DND-41 (cell line): ENCODE measurements at regions not wholly inside any gene's neighbourhood (a gene's known extent, or its start where the extent isn't known, plus 50 kb on each side); places are given as distances from the start of the nearest gene placed in this dataset.

Experiments
- CTCF ChIP-seq: IDR thresholded peaks from 2 replicates; pipeline ENCODE4 v1.5.1; 2012; ENCODE audit warnings: borderline replicate concordance, low read length, moderate library complexity, mild to moderate bottlenecking; ENCODE audit not compliant: poor library complexity, severe bottlenecking; ENCODE audit errors: extremely low read depth
- EZH2 ChIP-seq: IDR thresholded peaks from 3 replicates; pipeline ENCODE4 v1.6.1; 2012; ENCODE audit warnings: borderline replicate concordance, low read depth, mild to moderate bottlenecking, moderate library complexity, low read length, inconsistent platforms; ENCODE audit not compliant: severe bottlenecking

GRCh38 chr1:214816603-214817002, 213.6 kb downstream of the CENPF start:
- TF ChIP-seq CTCF (no peak), EZH2 (no peak)
